GM06990 (cell line): ENCODE measurements at regions not wholly inside any gene's neighbourhood (a gene's known extent, or its start where the extent isn't known, plus 50 kb on each side); places are given as distances from the start of the nearest gene placed in this dataset.

Experiments used
- DNase-seq: peaks from one replicate; pipeline ENCODE4 v3.0.0-alpha.2; 2011; ENCODE audit not compliant: insufficient read length; ENCODE audit errors: extremely low read depth
- H3K27me3 ChIP-seq: replicated peaks from 2 replicates; pipeline ENCODE4 v1.6.0; 2011; ENCODE audit warnings: low read length; ENCODE audit not compliant: control insufficient read depth, insufficient read depth
- H3K36me3 ChIP-seq: 2 replicates; pipeline ENCODE4 v1.5.1; 2011; ENCODE audit warnings: low read length; ENCODE audit not compliant: control insufficient read depth, insufficient read depth
- H3K4me3 ChIP-seq: replicated peaks from 2 replicates; pipeline ENCODE4 v1.5.1; 2011; ENCODE audit warnings: low read depth, mild to moderate bottlenecking, control low read depth, low read length
- CTCF ChIP-seq: IDR thresholded peaks from 2 replicates; pipeline ENCODE4 v1.5.1; 2011; ENCODE audit warnings: low read length, control low read depth, mild to moderate bottlenecking, inconsistent platforms; ENCODE audit not compliant: insufficient read depth, poor library complexity, severe bottlenecking

GRCh38 chr2:224222974-224223373 lies 178.9 kb downstream of the FAM124B start:
- DNase-seq = no peak
- no peaks in the 10 kb centered on the region; the same call in 1 of the 2 replicates for H3K27me3 ChIP-seq
- no peaks in the 10 kb centered on the region for H3K36me3 ChIP-seq
- no peak overlapping the region for H3K4me3 ChIP-seq
- no peak for TF ChIP-seq CTCF

- DNase-seq = no peak
- no peak for TF ChIP-seq CTCF
- no peaks in the 10 kb centered on the region; the same call in 1 of the 2 replicates for H3K27me3 ChIP-seq
- H3K4me3 ChIP-seq = no peak overlapping the region
- no peaks in the 10 kb centered on the region for H3K36me3 ChIP-seq
These were observed 179.6 kb downstream of the FAM124B start for GRCh38 chr2:224222291-224222690.

- no peak for DNase-seq
- H3K27me3 ChIP-seq = no peaks in the 10 kb centered on the region; the same call in 1 of the 2 replicates
- H3K36me3 ChIP-seq = no peaks in the 10 kb centered on the region
- no peak for TF ChIP-seq CTCF
- H3K4me3 ChIP-seq = no peak overlapping the region
These were observed 180.4 kb downstream of the FAM124B start for GRCh38 chr2:224221455-224221913.

- no peaks in the 10 kb centered on the region; the same call in 1 of the 2 replicates for H3K27me3 ChIP-seq
- no peak for DNase-seq
- no peak for TF ChIP-seq CTCF
- no peak overlapping the region for H3K4me3 ChIP-seq
- H3K36me3 ChIP-seq = no peaks in the 10 kb centered on the region
These were observed 181.2 kb downstream of the FAM124B start for GRCh38 chr2:224220586-224221255.

- H3K27me3 ChIP-seq = no peaks in the 10 kb centered on the region; the same call in 1 of the 2 replicates
- no peaks in the 10 kb centered on the region for H3K36me3 ChIP-seq
- no peak for TF ChIP-seq CTCF
- no peak overlapping the region for H3K4me3 ChIP-seq
- no peak for DNase-seq
These were observed 180.7 kb upstream of the SERPINE2 start for GRCh38 chr2:224219781-224220180.
